GM12878 (cell line): ENCODE measurements at regions not wholly inside any gene's neighbourhood (a gene's known extent, or its start where the extent isn't known, plus 50 kb on each side); places are given as distances from the start of the nearest gene placed in this dataset.
A peak's percentile ranks its signal among the peaks of the same experiment; 100 is the strongest.

ENCODE experiments used
- ATAC-seq: fragments of 200-7000 bp; cut with Tn5 transposase; 3 replicates; pipeline ENCODE4 v1.9.1; 2020; ENCODE audit warnings: mild to moderate bottlenecking, moderate library complexity
- BruUV-seq: library from RNA; stranded (reverse); fragments of 400-500 nt; replicated peaks from 2 replicates; lab custom pipeline; 2021; lab: Mats Ljungman, UMichigan
- CTCF ChIA-PET: fragments of 300-600 bp; sonication (Branson Sonifier 250); formaldehyde crosslinking; extraction: SDS; loops from one replicate; lab custom pipeline; 2021; ENCODE audit warnings: inconsistent platforms; lab: Yijun Ruan, JAX
- POLR2A ChIA-PET: fragments of 350-600 bp; formaldehyde crosslinking; extraction: SDS; loops from one replicate; lab custom pipeline; 2021; ENCODE audit warnings: inconsistent platforms; lab: Charles Lee
- RAD21 ChIA-PET: fragments of 300-600 bp; sonication (Branson Sonifier 250); formaldehyde crosslinking; loops from one replicate; lab custom pipeline; 2023; ENCODE audit warnings: antibody characterized with exemption; ENCODE audit not compliant: unreplicated experiment; lab: Charles Lee
- SMC1A ChIA-PET: fragments of 300-600 bp; sonication (Branson Sonifier 250); formaldehyde crosslinking; loops from one replicate; lab custom pipeline; 2023; ENCODE audit not compliant: unreplicated experiment, uncharacterized antibody; lab: Charles Lee
- DNase-seq: peaks from one replicate; pipeline ENCODE4 v3.0.0-alpha.2; 2011; ENCODE audit warnings: low read depth, low spot score
- FAIRE-seq: peaks from 3 replicates; lab custom pipeline; 2011; peaks lifted over from hg19 to GRCh38; lab: Jason Lieb, UNC
- H2AFZ ChIP-seq: 2 replicates; pipeline ENCODE4 v1.6.0; 2011; ENCODE audit warnings: low read depth, low read length, control low read depth; ENCODE audit not compliant: control insufficient read depth
- H3K27ac ChIP-seq: 2 replicates; pipeline ENCODE4 v1.5.1; 2011; ENCODE audit warnings: control low read depth; ENCODE audit not compliant: control insufficient read depth, insufficient read depth
- H3K27me3 ChIP-seq, 2 experiments: replicated peaks in 1 of 2; 2 replicates each; pipeline versions ENCODE4 v1.6.0 to v1.6.1; 2011; ENCODE audit warnings: low read length in 1 of 2; ENCODE audit not compliant: control insufficient read depth in 2 of 2, insufficient read depth in 2 of 2
- H3K36me3 ChIP-seq, 2 experiments: 2 replicates each; pipeline ENCODE4 v1.5.1; 2011; ENCODE audit warnings: low read length in 1 of 2; ENCODE audit not compliant: control insufficient read depth in 2 of 2, insufficient read depth in 2 of 2
- H3K4me1 ChIP-seq: 2 replicates; pipeline ENCODE4 v1.6.1; 2011; ENCODE audit warnings: mild to moderate bottlenecking, low read length, moderate library complexity, mixed read lengths; ENCODE audit not compliant: control insufficient read depth, insufficient read depth
- H3K4me2 ChIP-seq: 2 replicates; pipeline ENCODE4 v1.6.0; 2011; ENCODE audit warnings: control low read depth; ENCODE audit not compliant: control insufficient read depth, insufficient read depth
- H3K4me3 ChIP-seq: fragments of 200-600 bp; sonication (generic); 2 replicates; pipeline ENCODE4 v1.5.1; 2016
- H3K79me2 ChIP-seq: 2 replicates; pipeline ENCODE4 v1.6.0; 2011; ENCODE audit warnings: low read length; ENCODE audit not compliant: control insufficient read depth, insufficient read depth
- H3K9ac ChIP-seq: 2 replicates; pipeline ENCODE4 v1.8.0; 2011; ENCODE audit warnings: low read length, control low read depth, mixed read lengths; ENCODE audit not compliant: control insufficient read depth, insufficient read depth
- H3K9me3 ChIP-seq: replicated peaks from 3 replicates; pipeline ENCODE4 v1.5.1; 2011; ENCODE audit warnings: mild to moderate bottlenecking, low read length; ENCODE audit not compliant: control insufficient read depth, insufficient read depth
- H4K20me1 ChIP-seq: 2 replicates; pipeline ENCODE4 v1.6.0; 2011; ENCODE audit not compliant: control insufficient read depth, insufficient read depth
- DPF2 ChIP-seq: fragments of 450-650 bp; IDR thresholded peaks from 2 replicates; pipeline ENCODE4 v1.6.1; 2017; ENCODE audit warnings: mild to moderate bottlenecking
- EZH2 ChIP-seq: IDR thresholded peaks from 2 replicates; pipeline ENCODE4 v1.6.1; 2012; ENCODE audit warnings: low read depth, mild to moderate bottlenecking, control low read depth, inconsistent platforms, low read length, borderline replicate concordance; ENCODE audit not compliant: control insufficient read depth
- IKZF2 ChIP-seq, 2 experiments: fragments of 450-650 bp; IDR thresholded peaks; 2 replicates each; pipeline ENCODE4 v1.6.1; 2017; ENCODE audit warnings: mild to moderate bottlenecking in 2 of 2, moderate library complexity in 2 of 2
- KLF5 ChIP-seq: fragments of 450-650 bp; IDR thresholded peaks from 2 replicates; pipeline ENCODE4 v1.6.1; 2014; ENCODE audit warnings: mild to moderate bottlenecking; ENCODE audit not compliant: partially characterized antibody
- MYB ChIP-seq: fragments of 150-350 bp; IDR thresholded peaks from 2 replicates; pipeline ENCODE4 v1.6.1; 2014; ENCODE audit warnings: mild to moderate bottlenecking, low read depth, low read length, borderline replicate concordance
- NR2C2 ChIP-seq: IDR thresholded peaks from 2 replicates; pipeline ENCODE4 v1.6.1; 2011; ENCODE audit warnings: borderline replicate concordance, low read depth; ENCODE audit not compliant: control insufficient read depth, insufficient read length
- RELA ChIP-seq: fragments of 450-650 bp; IDR thresholded peaks from 2 replicates; pipeline ENCODE4 v1.8.0; 2014; ENCODE audit warnings: borderline replicate concordance; ENCODE audit not compliant: partially characterized antibody
- SMAD5 ChIP-seq: IDR thresholded peaks from 2 replicates; pipeline ENCODE4 v1.6.1; 2016; ENCODE audit warnings: antibody characterized with exemption, low read depth
- SMC3 ChIP-seq: IDR thresholded peaks from 2 replicates; pipeline ENCODE4 v1.6.1; 2011; ENCODE audit warnings: low read length, improper control_type of control experiment, borderline replicate concordance
- STAT3 ChIP-seq: IDR thresholded peaks from 2 replicates; pipeline ENCODE4 v1.6.1; 2011; ENCODE audit warnings: low read depth, low read length, improper control_type of control experiment
- WGBS: methylation state at CpG from one replicate; pipeline ENCODE4 v1.1.6; 2016; ENCODE audit warnings: low lambda C conversion rate; ENCODE audit not compliant: insufficient replicate concordance, insufficient coverage; ENCODE audit errors: missing lambda C conversion rate; 5-methylcytosine and 5-hydroxymethylcytosine counted together
- in situ Hi-C: fragments of 300-500 bp; cut with MboI; formaldehyde crosslinking; loops from 9 replicates; pipeline ENCODE4 v1.14.3; 2018; ENCODE audit warnings: mixed read lengths
- intact Hi-C: fragments of 100-400 bp; cut with micrococcal nuclease; formaldehyde crosslinking; loops from one replicate; pipeline ENCODE4 v1.14.2; 2022; ENCODE audit not compliant: unreplicated experiment
- TF ChIP-seq, protein P1 (sequence below): fragments of 450-650 bp; formaldehyde crosslinking; IDR thresholded peaks from 2 replicates; pipeline ENCODE4 v1.4.0; 2020; ENCODE audit warnings: mild to moderate bottlenecking, moderate library complexity

DNA sequence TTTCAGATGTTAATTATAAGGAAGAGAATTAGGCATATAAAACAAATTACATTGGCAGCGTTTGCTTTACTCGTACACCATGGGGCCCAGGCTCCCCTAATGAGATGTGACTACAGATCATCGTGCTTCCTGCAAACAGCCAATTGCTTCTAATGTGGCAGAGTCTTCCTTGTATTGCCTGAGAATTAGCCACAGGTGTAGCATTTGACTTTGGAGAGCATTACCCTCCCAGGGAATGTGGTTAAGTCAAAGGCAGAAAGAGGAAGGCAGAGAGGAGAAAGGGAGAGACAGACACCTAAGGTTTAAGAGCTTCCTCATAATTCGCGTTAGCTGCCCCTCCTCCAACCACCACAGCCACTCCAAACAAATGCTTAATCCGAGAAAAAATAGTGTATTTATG is 97.0 kb downstream of the MID1IP1 start:
- in situ Hi-C loops, result no loop called here
- no TSS peak for BruUV-seq
- H3K9me3 ChIP-seq, result no peaks in the 10 kb centered on the region
- CTCF ChIA-PET, result no interaction called here
- POLR2A ChIA-PET, result no interaction called here
- H3K27me3 ChIP-seq, result no peaks in the 10 kb centered on the region
- TF ChIP-seq STAT3, result no peak
- no peak for TF ChIP-seq RELA
- TF ChIP-seq DPF2, result no peak
- no peak for TF ChIP-seq IKZF2 (IDR thresholded peaks at IDR 0.05)
- no peak for TF ChIP-seq MYB
- RAD21 ChIA-PET, result interaction anchor here (2.0 to 2.1 kb wide), 2 partner anchors 16 to 29 kb away, joined by 5 to 10 read pairs; no protein-coding TSS in a partner anchor
- ATAC-seq (peak; percentile 24; the same call in 2 of the 3 replicates), FAIRE-seq (no peak), DNase-seq (no peak)
- no peaks in the 10 kb centered on the region for H3K79me2 ChIP-seq
- H4K20me1 ChIP-seq, result no peaks in the 10 kb centered on the region
- H3K9ac ChIP-seq, result no peak overlapping the region
- H2AFZ ChIP-seq, result peak overlapping the region; percentile 34; the same call in 1 of the 2 replicates
- SMC1A ChIA-PET, result interaction anchor here (1.6 to 2.4 kb wide), 5 partner anchors 10 to 21 kb away, joined by 5 to 13 read pairs (median 8); no protein-coding TSS in a partner anchor
- no peak overlapping the region for H3K4me3 ChIP-seq
- H3K4me1 ChIP-seq, result peaks cover 16% of the 10 kb centered on the region
- peak overlapping the region; percentile 54 for H3K27ac ChIP-seq
- H3K36me3 ChIP-seq, result no peaks in the 10 kb centered on the region
- WGBS, result 33% methylated on average over 6 of the region's 6 CpGs
- intact Hi-C loops, result no loop called here
- peak overlapping the region; percentile 44; the same call in 1 of the 2 replicates for H3K4me2 ChIP-seq

DNA sequence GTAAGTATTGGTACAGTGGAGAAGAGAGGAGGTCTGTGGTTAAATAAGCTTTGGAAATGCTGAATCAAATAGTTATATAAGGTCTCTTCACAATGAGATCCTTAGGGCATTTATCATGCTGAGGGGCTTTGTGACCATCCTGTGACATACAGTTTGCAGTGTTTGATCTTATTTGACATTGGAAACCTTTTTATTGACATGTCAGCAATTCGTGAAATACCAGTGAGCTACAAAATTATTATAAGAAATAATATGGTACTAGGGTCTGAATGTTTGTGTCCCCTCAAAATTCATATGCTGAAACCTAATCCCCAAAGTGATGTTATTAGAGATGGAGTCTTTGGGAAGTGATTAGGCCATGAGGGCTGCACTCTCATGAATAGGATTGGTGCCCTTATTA is 98.4 kb downstream of the MID1IP1 start:
- DNase-seq (no peak), FAIRE-seq (no peak), ATAC-seq (no peak)
- no peaks in the 10 kb centered on the region for H3K79me2 ChIP-seq
- intact Hi-C loops (no loop called here), in situ Hi-C loops (no loop called here)
- POLR2A ChIA-PET, result interaction anchor here (0.7 to 1.8 kb wide), 3 partner anchors 9 to 83 kb away, joined by 3 to 7 read pairs (median 3); no protein-coding TSS in a partner anchor
- no peaks in the 10 kb centered on the region for H3K9me3 ChIP-seq
- no peaks in the 10 kb centered on the region for H3K27me3 ChIP-seq
- BruUV-seq, result no TSS peak
- no peak overlapping the region for H3K4me3 ChIP-seq
- peak overlapping the region; percentile 42; the same call in 1 of the 2 replicates for H3K27ac ChIP-seq
- H4K20me1 ChIP-seq, result no peaks in the 10 kb centered on the region
- SMC1A ChIA-PET, result interaction anchor here (0.7 to 2.4 kb wide), 9 partner anchors 9 to 85 kb away, joined by 3 to 16 read pairs (median 6); no protein-coding TSS in a partner anchor
- H2AFZ ChIP-seq, result no peak overlapping the region
- TF ChIP-seq EZH2 (no peak), NR2C2 (no peak), KLF5 (no peak), SMAD5 (no peak), SMC3 (no peak)
- TF ChIP-seq, protein P1, sequence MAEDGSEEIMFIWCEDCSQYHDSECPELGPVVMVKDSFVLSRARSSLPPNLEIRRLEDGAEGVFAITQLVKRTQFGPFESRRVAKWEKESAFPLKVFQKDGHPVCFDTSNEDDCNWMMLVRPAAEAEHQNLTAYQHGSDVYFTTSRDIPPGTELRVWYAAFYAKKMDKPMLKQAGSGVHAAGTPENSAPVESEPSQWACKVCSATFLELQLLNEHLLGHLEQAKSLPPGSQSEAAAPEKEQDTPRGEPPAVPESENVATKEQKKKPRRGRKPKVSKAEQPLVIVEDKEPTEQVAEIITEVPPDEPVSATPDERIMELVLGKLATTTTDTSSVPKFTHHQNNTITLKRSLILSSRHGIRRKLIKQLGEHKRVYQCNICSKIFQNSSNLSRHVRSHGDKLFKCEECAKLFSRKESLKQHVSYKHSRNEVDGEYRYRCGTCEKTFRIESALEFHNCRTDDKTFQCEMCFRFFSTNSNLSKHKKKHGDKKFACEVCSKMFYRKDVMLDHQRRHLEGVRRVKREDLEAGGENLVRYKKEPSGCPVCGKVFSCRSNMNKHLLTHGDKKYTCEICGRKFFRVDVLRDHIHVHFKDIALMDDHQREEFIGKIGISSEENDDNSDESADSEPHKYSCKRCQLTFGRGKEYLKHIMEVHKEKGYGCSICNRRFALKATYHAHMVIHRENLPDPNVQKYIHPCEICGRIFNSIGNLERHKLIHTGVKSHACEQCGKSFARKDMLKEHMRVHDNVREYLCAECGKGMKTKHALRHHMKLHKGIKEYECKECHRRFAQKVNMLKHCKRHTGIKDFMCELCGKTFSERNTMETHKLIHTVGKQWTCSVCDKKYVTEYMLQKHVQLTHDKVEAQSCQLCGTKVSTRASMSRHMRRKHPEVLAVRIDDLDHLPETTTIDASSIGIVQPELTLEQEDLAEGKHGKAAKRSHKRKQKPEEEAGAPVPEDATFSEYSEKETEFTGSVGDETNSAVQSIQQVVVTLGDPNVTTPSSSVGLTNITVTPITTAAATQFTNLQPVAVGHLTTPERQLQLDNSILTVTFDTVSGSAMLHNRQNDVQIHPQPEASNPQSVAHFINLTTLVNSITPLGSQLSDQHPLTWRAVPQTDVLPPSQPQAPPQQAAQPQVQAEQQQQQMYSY (CRISPR knock-in tag), result no peak
- RAD21 ChIA-PET, result interaction anchor here (0.7 to 2.1 kb wide), 8 partner anchors 10 to 94 kb away, joined by 3 to 10 read pairs (median 4); no protein-coding TSS in a partner anchor
- H3K36me3 ChIP-seq, result no peaks in the 10 kb centered on the region
- peaks cover 16% of the 10 kb centered on the region for H3K4me1 ChIP-seq
- WGBS, result 14% methylated on average over 1 of the region's 1 CpG
- H3K9ac ChIP-seq, result no peak overlapping the region; the same call in 1 of the 2 replicates
- CTCF ChIA-PET, result interaction anchor here (1.0 to 1.4 kb wide), 3 partner anchors 9 to 16 kb away, joined by 3 to 5 read pairs (median 4); no protein-coding TSS in a partner anchor
- no peak overlapping the region for H3K4me2 ChIP-seq
